ENCODE measurements at regions not wholly inside any gene's neighbourhood (a gene's known extent, or its start where the extent isn't known, plus 50 kb on each side); places are given as distances from the start of the nearest gene placed in this dataset.

- H3K9me3 ChIP-seq = no peaks in the 10 kb centered on the region
- H3K4me1 ChIP-seq = no peaks in the 10 kb centered on the region
- no peak overlapping the region for H3K27ac ChIP-seq
- 40 to 71% methylated on average over 5 of the region's 5 CpGs for WGBS, 2 donors
- TF ChIP-seq EP300 (IDR thresholded peaks at IDR 0.05) (no peak), POLR2AphosphoS5 (IDR thresholded peaks at IDR 0.05) (no peak), POLR2A (IDR thresholded peaks at IDR 0.05) (no peak), CTCF (IDR thresholded peaks at IDR 0.05) (no peak)
- H3K27me3 ChIP-seq = no peaks in the 10 kb centered on the region
- no peaks in the 10 kb centered on the region for H3K36me3 ChIP-seq
- no peak overlapping the region for H3K4me3 ChIP-seq
- DNase-seq = no peak
- intact Hi-C loops (cut with DNase I) = no loop called here
Measured at GRCh38 chr10:90319188-90319914, 538.5 kb downstream of the HTR7 start.

GRCh38 chr10:90321132-90321816, 536.6 kb downstream of the HTR7 start:
- no peaks in the 10 kb centered on the region for H3K4me1 ChIP-seq
- DNase-seq = no peak
- H3K36me3 ChIP-seq = no peaks in the 10 kb centered on the region
- TF ChIP-seq POLR2A (IDR thresholded peaks at IDR 0.05) = no peak
- no peak for TF ChIP-seq EP300 (IDR thresholded peaks at IDR 0.05)
- no peak for TF ChIP-seq CTCF (IDR thresholded peaks at IDR 0.05)
- TF ChIP-seq POLR2AphosphoS5 (IDR thresholded peaks at IDR 0.05) = no peak
- H3K9me3 ChIP-seq = no peaks in the 10 kb centered on the region
- WGBS, 2 donors = 79 to 91% methylated on average over 3 of the region's 3 CpGs
- H3K27me3 ChIP-seq = no peaks in the 10 kb centered on the region
- H3K27ac ChIP-seq = no peak overlapping the region
- intact Hi-C loops (cut with DNase I) = no loop called here
- H3K4me3 ChIP-seq = no peak overlapping the region

- intact Hi-C loops (cut with DNase I) = no loop called here
- DNase-seq = no peak
- WGBS, 2 donors = 81% methylated on average over 2 of the region's 2 CpGs
Measured at GRCh38 chr10:90326498-90327267, 531.2 kb downstream of the HTR7 start.

GRCh38 chr10:90327611-90328010, 530.2 kb downstream of the HTR7 start:
- intact Hi-C loops (cut with DNase I) = no loop called here
- H3K4me1 ChIP-seq = no peaks in the 10 kb centered on the region
- no peak for TF ChIP-seq CTCF (IDR thresholded peaks at IDR 0.05)
- no peak for TF ChIP-seq POLR2A (IDR thresholded peaks at IDR 0.05)
- TF ChIP-seq POLR2AphosphoS5 (IDR thresholded peaks at IDR 0.05) = no peak
- no peak for TF ChIP-seq EP300 (IDR thresholded peaks at IDR 0.05)
- DNase-seq = no peak
- no peaks in the 10 kb centered on the region for H3K27me3 ChIP-seq
- H3K9me3 ChIP-seq = no peaks in the 10 kb centered on the region
- no peak overlapping the region for H3K4me3 ChIP-seq
- WGBS, 2 donors = 56 to 83% methylated on average over 4 of the region's 4 CpGs
- no peaks in the 10 kb centered on the region for H3K36me3 ChIP-seq
- H3K27ac ChIP-seq = no peak overlapping the region

More at GRCh38 chr10:90326498-90327267, 531.2 kb downstream of the HTR7 start:
- Histone ChIP-seq H3K36me3 (no peaks in the 10 kb centered on the region), H3K9me3 (no peaks in the 10 kb centered on the region), H3K4me3 (no peak overlapping the region), H3K27me3 (no peaks in the 10 kb centered on the region), H3K27ac (no peak overlapping the region), H3K4me1 (no peaks in the 10 kb centered on the region)
- no peak for TF ChIP-seq CTCF (IDR thresholded peaks at IDR 0.05)
- TF ChIP-seq POLR2AphosphoS5 (IDR thresholded peaks at IDR 0.05) = no peak
- TF ChIP-seq POLR2A (IDR thresholded peaks at IDR 0.05) = no peak
- TF ChIP-seq EP300 (IDR thresholded peaks at IDR 0.05) = no peak

All from sigmoid colon (tissue), 6 donors.